GM19463 (cell line): ENCODE measurements at regions not wholly inside any gene's neighbourhood (a gene's known extent, or its start where the extent isn't known, plus 50 kb on each side); places are given as distances from the start of the nearest gene placed in this dataset.
"Not testable (repeated sequence)": the region's sequence is repeated elsewhere in the genome, so short reads cannot be mapped to it uniquely, and the experiment has no call there.

Source experiments
- ATAC-seq: cut with Tn5 transposase; IDR thresholded peaks from one replicate; pipeline ENCODE4 v1.9.1; 2021; ENCODE audit warnings: mild to moderate bottlenecking, moderate library complexity; ENCODE audit not compliant: unreplicated experiment

GRCh38 chr12:131445795-131446194 is 265.1 kb upstream of the SFSWAP start:
- no peak for ATAC-seq

GRCh38 chr12:131447636-131448035 is 263.3 kb upstream of the SFSWAP start:
- not testable (repeated sequence) for ATAC-seq

DNA sequence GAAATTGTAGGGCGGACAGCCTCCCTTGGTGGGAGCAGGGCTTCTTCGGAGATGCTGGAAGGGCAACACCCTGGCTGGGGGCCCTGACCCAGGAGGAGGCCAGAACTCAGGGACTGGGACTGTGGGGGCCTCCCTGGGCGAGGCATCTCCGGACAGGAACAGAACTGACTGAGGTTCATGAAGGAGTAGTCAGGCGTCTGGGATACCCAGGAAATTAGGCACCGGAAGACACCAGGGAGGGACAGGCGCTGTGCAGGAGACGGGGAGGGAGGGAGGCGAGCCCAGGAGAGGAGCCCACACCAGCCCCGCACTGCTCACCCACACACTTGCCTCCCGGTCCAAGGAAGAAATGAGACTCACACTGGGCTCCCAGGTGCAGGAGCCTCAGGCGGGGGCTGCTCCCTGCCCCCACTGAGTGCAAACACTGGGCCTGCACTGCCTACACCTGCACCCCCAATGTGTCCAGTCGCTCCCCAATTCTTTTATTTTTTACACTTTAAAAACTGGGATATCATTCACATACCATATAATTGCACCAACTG is 262.6 kb upstream of the SFSWAP start:
- no peak for ATAC-seq

DNA sequence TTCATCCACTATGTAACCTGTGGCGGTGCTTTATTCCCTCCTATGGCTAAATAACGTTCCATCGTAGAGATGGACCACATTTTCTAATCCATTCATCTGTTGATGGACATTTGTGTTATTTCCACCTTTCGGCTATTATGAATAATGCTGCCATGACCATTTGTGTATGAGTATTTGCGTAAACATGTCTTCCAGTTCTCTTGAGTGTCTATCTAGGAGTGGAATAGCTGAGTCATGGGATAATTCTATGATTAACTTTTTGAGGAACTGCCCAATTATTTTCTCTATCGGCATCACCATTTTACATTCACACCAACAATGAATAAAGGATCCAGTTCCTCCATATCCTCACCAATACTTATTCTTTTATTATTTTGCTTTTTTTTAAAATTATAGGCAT is 261.9 kb upstream of the SFSWAP start:
- ATAC-seq, result no peak

- no peak for ATAC-seq
Observed at GRCh38 chr12:131452444-131452860, 258.4 kb upstream of the SFSWAP start.

GRCh38 chr12:131454418-131455217 is 256.3 kb upstream of the SFSWAP start:
- peak; percentile 97 for ATAC-seq

- no peak for ATAC-seq
Observed at GRCh38 chr12:131455218-131455506, 255.7 kb upstream of the SFSWAP start.

DNA sequence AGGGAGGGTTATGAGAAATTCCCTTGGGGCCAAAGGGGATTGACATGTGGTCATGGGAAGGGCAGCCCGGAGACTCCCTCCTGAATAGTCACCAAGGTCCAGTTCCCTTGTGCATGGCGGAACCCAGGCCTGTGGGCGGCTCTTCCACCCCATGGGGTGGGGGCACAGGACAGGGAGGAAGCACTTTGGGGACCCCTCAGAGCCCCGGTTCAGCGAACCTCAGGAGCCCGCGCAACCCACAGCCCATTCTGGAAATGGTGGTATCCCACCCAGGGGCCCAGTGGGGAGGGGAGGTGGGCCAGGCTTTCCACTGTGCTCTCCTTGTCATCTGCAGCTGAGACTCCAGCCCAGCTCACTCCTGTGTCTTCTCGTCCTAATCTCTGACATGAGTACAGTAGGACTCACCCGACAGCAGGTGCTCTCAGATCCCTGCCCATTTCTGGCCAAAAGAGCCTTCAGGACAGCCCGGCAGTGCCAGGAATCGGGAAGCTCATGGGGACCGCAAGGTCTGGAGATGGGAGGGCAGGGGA is 255.2 kb upstream of the SFSWAP start:
- no peak for ATAC-seq

- ATAC-seq, result no peak
Observed at GRCh38 chr12:131456301-131457027, 254.4 kb upstream of the SFSWAP start.

- no peak for ATAC-seq
Observed at GRCh38 chr12:131457028-131457310, 253.9 kb upstream of the SFSWAP start.

DNA sequence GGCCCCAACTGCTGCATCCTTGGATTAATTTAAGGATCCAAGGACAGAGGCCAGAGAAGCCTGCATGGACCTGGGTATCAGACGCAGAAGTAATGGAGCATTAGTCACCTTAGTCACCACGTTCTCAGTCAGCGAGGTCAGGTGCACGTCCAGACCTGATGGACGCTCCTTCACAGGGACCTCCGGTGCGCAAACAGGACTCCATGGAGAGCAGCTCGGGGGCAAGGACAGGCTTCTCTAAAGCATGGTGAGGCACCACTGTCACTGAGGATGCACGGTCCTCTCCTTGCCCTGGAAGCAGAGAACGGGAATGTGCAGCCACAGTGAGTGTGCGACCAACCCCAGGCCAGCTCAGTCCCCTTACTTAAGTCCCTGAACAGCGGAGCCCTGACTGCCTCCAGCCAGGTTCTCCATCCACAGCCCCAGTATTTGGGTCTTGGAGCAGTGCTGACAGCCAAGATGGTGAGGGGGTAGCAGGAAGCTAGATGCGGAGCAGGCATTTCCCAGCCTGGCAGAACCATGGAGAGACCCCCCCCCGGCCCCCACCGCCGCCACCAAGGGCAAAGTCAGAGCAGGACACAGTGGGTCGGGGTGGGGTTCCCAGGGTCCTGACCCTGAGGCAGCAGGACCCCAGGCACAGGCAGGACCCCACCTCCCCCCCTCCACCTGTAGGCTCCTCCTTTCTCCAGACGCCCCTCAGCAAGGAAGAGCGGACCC is 253.4 kb upstream of the SFSWAP start:
- no peak for ATAC-seq

DNA sequence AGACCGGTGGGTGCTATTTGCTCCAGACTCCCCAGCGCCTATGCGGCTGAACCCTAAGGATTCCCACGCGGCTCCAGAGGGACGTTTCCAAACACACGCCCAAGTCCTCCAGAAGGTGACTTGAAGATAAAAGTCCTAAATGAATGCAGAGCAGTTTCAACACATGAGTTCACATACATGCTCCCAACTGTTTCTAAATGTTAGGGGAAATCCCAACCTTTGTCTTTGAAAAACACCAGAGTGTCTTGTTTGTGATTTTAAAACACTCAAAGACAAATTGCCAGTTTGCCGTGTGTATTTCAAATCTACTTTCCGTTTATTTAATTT is 252.9 kb upstream of the SFSWAP start:
- ATAC-seq, result no peak

- ATAC-seq, result no peak
Observed at GRCh38 chr12:131458931-131459772, 251.7 kb upstream of the SFSWAP start.

DNA sequence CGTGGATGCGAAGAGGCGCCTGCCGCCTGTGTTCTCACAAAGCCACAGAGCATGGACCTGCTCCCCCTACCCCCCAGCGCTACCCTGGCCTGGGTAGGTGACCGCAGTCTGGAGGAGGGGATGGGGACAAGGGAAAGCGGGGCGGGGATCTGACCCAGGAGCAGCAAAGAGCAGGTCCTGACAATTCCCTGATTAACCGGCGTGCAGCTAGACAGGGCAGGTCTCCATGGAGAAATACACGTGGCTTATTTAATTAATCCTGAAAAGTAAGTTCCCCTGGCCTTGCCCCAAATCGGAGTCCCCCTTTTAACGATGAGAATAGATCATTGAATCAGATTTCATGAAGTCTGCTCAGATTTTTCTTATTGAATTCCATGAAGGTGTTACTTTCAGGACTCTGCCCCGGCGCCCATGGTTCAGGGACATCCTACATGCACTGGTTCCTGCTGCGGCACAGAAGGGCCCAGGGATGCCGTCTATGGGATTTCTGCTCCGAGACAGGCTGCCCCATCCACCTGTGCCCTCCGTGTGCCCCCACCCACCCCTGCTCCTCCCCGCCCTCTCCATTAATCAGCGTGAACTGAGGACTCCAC is 251.0 kb upstream of the SFSWAP start:
- no peak for ATAC-seq

- no peak for ATAC-seq
Observed at GRCh38 chr12:131460520-131460919, 250.4 kb upstream of the SFSWAP start.

- ATAC-seq, result no peak
Observed at GRCh38 chr12:131461096-131461495, 249.8 kb upstream of the SFSWAP start.

DNA sequence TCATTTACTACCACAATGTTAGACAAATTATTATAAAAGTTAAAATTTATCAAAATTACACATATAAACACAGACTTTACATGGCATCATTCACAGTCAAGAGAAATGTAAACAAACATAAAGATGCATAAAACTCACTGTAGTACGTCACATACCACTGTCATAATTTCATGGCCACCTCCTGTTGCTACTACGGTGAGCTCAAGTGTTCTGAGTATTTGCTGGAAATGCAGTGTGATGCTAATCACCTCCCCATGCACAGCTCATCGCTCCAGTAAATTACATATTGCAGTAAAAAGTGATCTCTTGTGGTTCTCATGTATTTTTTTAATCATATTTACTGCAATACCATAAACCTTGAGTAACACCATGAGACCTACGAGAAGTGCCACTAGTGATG is 247.7 kb upstream of the SFSWAP start:
- ATAC-seq, result no peak

DNA sequence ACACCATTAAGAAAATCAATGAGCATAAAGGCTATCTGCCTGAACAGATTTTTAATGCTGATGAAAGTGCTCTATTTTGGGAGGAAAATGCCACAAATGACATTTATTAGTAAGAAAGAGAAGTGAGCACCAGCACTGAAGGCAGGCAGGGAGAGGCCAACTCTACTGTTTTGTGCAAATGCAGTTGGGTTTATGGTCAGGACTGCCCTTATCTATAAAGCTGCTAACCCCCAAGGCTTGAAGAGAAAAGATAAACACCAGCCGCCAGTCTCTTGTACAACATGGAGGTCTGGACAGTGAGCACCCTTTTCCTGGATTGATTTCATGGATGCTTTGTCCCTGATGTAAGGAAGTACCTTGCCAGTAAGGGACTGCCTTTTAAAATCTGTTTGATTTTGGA is 246.8 kb upstream of the SFSWAP start:
- ATAC-seq, result no peak

GRCh38 chr12:131466306-131466705 is 244.6 kb upstream of the SFSWAP start:
- no peak for ATAC-seq

DNA sequence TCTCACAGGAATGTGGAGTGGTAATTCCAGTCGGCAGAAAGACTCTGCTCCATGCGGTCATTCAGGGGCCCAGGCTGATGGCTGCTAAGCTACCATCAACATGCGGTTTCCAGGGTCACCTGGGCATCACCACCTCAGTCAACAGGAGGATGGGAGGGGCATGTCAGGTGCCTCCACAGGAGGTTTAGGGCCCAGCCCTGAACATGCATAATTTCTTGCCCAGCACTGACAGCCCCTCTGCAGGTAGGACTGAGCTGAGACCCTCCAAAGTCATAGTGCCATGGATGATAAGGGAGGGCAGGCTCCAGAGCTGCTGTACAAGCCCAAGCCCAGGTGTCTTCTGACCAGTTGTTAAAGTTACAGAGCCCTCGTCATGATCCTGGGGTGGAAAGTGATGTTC is 244.0 kb upstream of the SFSWAP start:
- no peak for ATAC-seq

- no peak for ATAC-seq
Observed at GRCh38 chr12:131468206-131468605, 242.7 kb upstream of the SFSWAP start.
